ENCODE measurements at regions not wholly inside any gene's neighbourhood (a gene's known extent, or its start where the extent isn't known, plus 50 kb on each side); places are given as distances from the start of the nearest gene placed in this dataset.
A peak's percentile ranks its signal among the peaks of the same experiment; 100 is the strongest.
"Not testable (repeated sequence)": the region's sequence is repeated elsewhere in the genome, so short reads cannot be mapped to it uniquely, and the experiment has no call there.

GRCh38 chr6:156590482-156590881 lies 186.7 kb upstream of the ARID1B start:
- Mint-ChIP-seq H3K36me3 (ENCODE audit: low read depth) (no peaks in the 10 kb centered on the region), H3K4me3 (no peak overlapping the region), H3K9me3 (peaks cover 4% of the 10 kb centered on the region), H3K27ac (no peak overlapping the region), H3K4me1 (ENCODE audit: low read depth) (no peaks in the 10 kb centered on the region), H3K27me3 (peaks cover 20% of the 10 kb centered on the region)

GRCh38 chr6:156589281-156589680 lies 187.9 kb upstream of the ARID1B start:
- H3K9me3 Mint-ChIP-seq = no peaks in the 10 kb centered on the region
- H3K4me3 Mint-ChIP-seq = no peak overlapping the region
- no peak overlapping the region for H3K27ac Mint-ChIP-seq
- H3K27me3 Mint-ChIP-seq = peaks cover 20% of the 10 kb centered on the region
- no peaks in the 10 kb centered on the region for H3K36me3 Mint-ChIP-seq (ENCODE audit: low read depth)
- H3K4me1 Mint-ChIP-seq (ENCODE audit: low read depth) = no peaks in the 10 kb centered on the region

GRCh38 chr6:156587751-156588301 lies 189.4 kb upstream of the ARID1B start:
- Mint-ChIP-seq H3K27ac (no peak overlapping the region), H3K27me3 (peaks cover 20% of the 10 kb centered on the region), H3K9me3 (no peaks in the 10 kb centered on the region), H3K4me1 (ENCODE audit: low read depth) (no peaks in the 10 kb centered on the region), H3K36me3 (ENCODE audit: low read depth) (no peaks in the 10 kb centered on the region), H3K4me3 (no peak overlapping the region)

- Mint-ChIP-seq H3K27me3 (peaks cover 15% of the 10 kb centered on the region), H3K9me3 (no peaks in the 10 kb centered on the region), H3K27ac (no peak overlapping the region), H3K4me3 (no peak overlapping the region), H3K4me1 (ENCODE audit: low read depth) (no peaks in the 10 kb centered on the region), H3K36me3 (ENCODE audit: low read depth) (no peaks in the 10 kb centered on the region)
Observed at GRCh38 chr6:156587071-156587470, 190.1 kb upstream of the ARID1B start.

- H3K36me3 Mint-ChIP-seq (ENCODE audit: low read depth) = no peaks in the 10 kb centered on the region
- no peaks in the 10 kb centered on the region for H3K9me3 Mint-ChIP-seq
- H3K4me3 Mint-ChIP-seq = no peak overlapping the region
- peaks cover 4% of the 10 kb centered on the region for H3K27me3 Mint-ChIP-seq
- no peak overlapping the region for H3K27ac Mint-ChIP-seq
- no peaks in the 10 kb centered on the region for H3K4me1 Mint-ChIP-seq (ENCODE audit: low read depth)
Observed at GRCh38 chr6:156585859-156586258, 191.3 kb upstream of the ARID1B start.

GRCh38 chr6:156584121-156584520 lies 193.1 kb upstream of the ARID1B start:
- not testable (repeated sequence) for H3K4me1 Mint-ChIP-seq (ENCODE audit: low read depth); H3K4me3 Mint-ChIP-seq; H3K9me3 Mint-ChIP-seq; H3K27me3 Mint-ChIP-seq; H3K36me3 Mint-ChIP-seq (ENCODE audit: low read depth); H3K27ac Mint-ChIP-seq

GRCh38 chr6:156583083-156583482 lies 194.1 kb upstream of the ARID1B start:
- no peak overlapping the region for H3K27ac Mint-ChIP-seq
- H3K27me3 Mint-ChIP-seq = no peaks in the 10 kb centered on the region
- H3K4me3 Mint-ChIP-seq = no peak overlapping the region
- H3K36me3 Mint-ChIP-seq (ENCODE audit: low read depth) = peaks cover 5% of the 10 kb centered on the region
- H3K9me3 Mint-ChIP-seq = peaks cover 11% of the 10 kb centered on the region
- H3K4me1 Mint-ChIP-seq (ENCODE audit: low read depth) = no peaks in the 10 kb centered on the region

- Mint-ChIP-seq H3K27ac (no peak overlapping the region), H3K36me3 (ENCODE audit: low read depth) (peaks cover 5% of the 10 kb centered on the region), H3K4me1 (ENCODE audit: low read depth) (no peaks in the 10 kb centered on the region), H3K27me3 (no peaks in the 10 kb centered on the region), H3K4me3 (no peak overlapping the region), H3K9me3 (peaks cover 11% of the 10 kb centered on the region)
Observed at GRCh38 chr6:156582509-156582992, 194.6 kb upstream of the ARID1B start.

GRCh38 chr6:156579564-156579963 lies 197.6 kb upstream of the ARID1B start:
- Mint-ChIP-seq H3K36me3 (ENCODE audit: low read depth) (peaks cover 10% of the 10 kb centered on the region), H3K9me3 (peaks cover 25% of the 10 kb centered on the region), H3K27me3 (peaks cover 7% of the 10 kb centered on the region), H3K4me1 (ENCODE audit: low read depth) (no peaks in the 10 kb centered on the region), H3K27ac (no peak overlapping the region), H3K4me3 (no peak overlapping the region)

GRCh38 chr6:156577749-156578148 lies 199.4 kb upstream of the ARID1B start:
- Mint-ChIP-seq H3K36me3 (ENCODE audit: low read depth) (peaks cover 10% of the 10 kb centered on the region), H3K4me3 (no peak overlapping the region), H3K27ac (no peak overlapping the region), H3K4me1 (ENCODE audit: low read depth) (no peaks in the 10 kb centered on the region), H3K27me3 (peaks cover 15% of the 10 kb centered on the region), H3K9me3 (peaks cover 25% of the 10 kb centered on the region)

- Mint-ChIP-seq H3K9me3 (peaks cover 25% of the 10 kb centered on the region), H3K4me3 (no peak overlapping the region), H3K27me3 (peaks cover 19% of the 10 kb centered on the region), H3K27ac (no peak overlapping the region), H3K36me3 (ENCODE audit: low read depth) (peaks cover 10% of the 10 kb centered on the region), H3K4me1 (ENCODE audit: low read depth) (no peaks in the 10 kb centered on the region)
Observed at GRCh38 chr6:156575361-156575760, 201.8 kb upstream of the ARID1B start.

GRCh38 chr6:156564807-156565149 lies 212.4 kb upstream of the ARID1B start:
- H3K9me3 Mint-ChIP-seq = peaks cover 3% of the 10 kb centered on the region
- H3K4me1 Mint-ChIP-seq (ENCODE audit: low read depth) = peaks cover 4% of the 10 kb centered on the region
- H3K27me3 Mint-ChIP-seq = peaks cover 15% of the 10 kb centered on the region
- no peak overlapping the region for H3K4me3 Mint-ChIP-seq
- peaks cover 3% of the 10 kb centered on the region for H3K36me3 Mint-ChIP-seq (ENCODE audit: low read depth)
- no peak overlapping the region for H3K27ac Mint-ChIP-seq

- Mint-ChIP-seq H3K27ac (peak overlapping the region; percentile 39), H3K4me3 (no peak overlapping the region), H3K9me3 (peaks cover 3% of the 10 kb centered on the region), H3K36me3 (ENCODE audit: low read depth) (peaks cover 3% of the 10 kb centered on the region), H3K4me1 (ENCODE audit: low read depth) (peaks cover 4% of the 10 kb centered on the region), H3K27me3 (peaks cover 10% of the 10 kb centered on the region)
Observed at GRCh38 chr6:156564127-156564806, 212.9 kb upstream of the ARID1B start.

GRCh38 chr6:156563714-156564113 lies 213.5 kb upstream of the ARID1B start:
- H3K27ac Mint-ChIP-seq = no peak overlapping the region
- H3K4me3 Mint-ChIP-seq = no peak overlapping the region
- H3K4me1 Mint-ChIP-seq (ENCODE audit: low read depth) = peaks cover 4% of the 10 kb centered on the region
- H3K27me3 Mint-ChIP-seq = peaks cover 9% of the 10 kb centered on the region
- H3K9me3 Mint-ChIP-seq = peaks cover 3% of the 10 kb centered on the region
- H3K36me3 Mint-ChIP-seq (ENCODE audit: low read depth) = peaks cover 3% of the 10 kb centered on the region

GRCh38 chr6:156562636-156563035 lies 214.5 kb upstream of the ARID1B start:
- H3K4me1 Mint-ChIP-seq (ENCODE audit: low read depth) = peaks cover 4% of the 10 kb centered on the region
- H3K9me3 Mint-ChIP-seq = peaks cover 3% of the 10 kb centered on the region
- peaks cover 9% of the 10 kb centered on the region for H3K27me3 Mint-ChIP-seq
- H3K27ac Mint-ChIP-seq = no peak overlapping the region
- H3K36me3 Mint-ChIP-seq (ENCODE audit: low read depth) = peaks cover 3% of the 10 kb centered on the region
- H3K4me3 Mint-ChIP-seq = no peak overlapping the region

- peaks cover 9% of the 10 kb centered on the region for H3K27me3 Mint-ChIP-seq
- H3K27ac Mint-ChIP-seq = no peak overlapping the region
- peaks cover 7% of the 10 kb centered on the region for H3K4me1 Mint-ChIP-seq (ENCODE audit: low read depth)
- peaks cover 3% of the 10 kb centered on the region for H3K9me3 Mint-ChIP-seq
- H3K36me3 Mint-ChIP-seq (ENCODE audit: low read depth) = peaks cover 3% of the 10 kb centered on the region
- no peak overlapping the region for H3K4me3 Mint-ChIP-seq
Observed at GRCh38 chr6:156562019-156562418, 215.2 kb upstream of the ARID1B start.
